NCI-H2107 (cell line): ENCODE measurements at regions not wholly inside any gene's neighbourhood (a gene's known extent, or its start where the extent isn't known, plus 50 kb on each side); places are given as distances from the start of the nearest gene placed in this dataset.
A peak's percentile ranks its signal among the peaks of the same experiment; 100 is the strongest.
"Not testable (repeated sequence)": the region's sequence is repeated elsewhere in the genome, so short reads cannot be mapped to it uniquely, and the experiment has no call there.

Source experiments
- DNase-seq: peaks from one replicate; lab custom pipeline; 2025; lab: John Stamatoyannopoulos, UW

GRCh38 chr4:61011051-61011450 is 189.1 kb upstream of the ADGRL3 start:
- no peak for DNase-seq

DNA sequence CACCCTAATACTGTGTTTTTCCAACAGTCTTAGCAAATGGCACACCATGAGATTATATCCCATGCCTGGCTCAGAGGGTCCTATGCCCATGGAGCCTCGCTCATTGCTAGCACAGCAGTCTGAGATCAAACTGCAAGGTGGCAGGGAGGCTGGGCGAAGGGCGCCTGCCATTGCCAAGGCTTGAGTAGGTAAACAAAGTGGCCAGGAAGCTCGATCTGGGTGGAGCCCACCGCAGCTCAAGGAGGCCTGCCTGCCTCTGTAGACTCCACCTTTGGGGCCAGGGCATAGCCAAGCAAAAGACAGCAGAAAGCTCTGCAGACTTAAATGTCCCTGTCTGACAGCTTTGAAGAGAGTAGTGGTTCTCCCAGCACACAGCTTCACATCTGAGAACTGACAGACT is 188.2 kb upstream of the ADGRL3 start:
- DNase-seq = not testable (repeated sequence)

DNA sequence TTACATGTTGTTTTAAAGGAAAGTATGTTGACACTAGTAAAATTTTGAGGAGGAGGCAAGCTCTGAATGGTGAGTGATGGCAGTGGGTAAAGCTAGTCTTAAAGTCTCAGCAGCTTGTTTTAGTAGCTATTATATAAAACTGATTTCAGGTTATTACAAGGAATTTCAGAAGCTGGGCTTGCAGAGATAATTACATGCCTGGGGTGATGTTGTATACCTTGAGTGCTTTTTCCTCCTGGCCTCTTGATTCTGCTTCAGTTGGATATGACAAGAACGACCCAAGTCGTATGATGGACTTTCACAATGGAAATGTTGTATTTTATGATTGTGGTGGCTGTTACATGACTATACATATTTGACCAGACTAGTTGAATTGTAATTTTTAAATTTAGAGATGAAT is 175.5 kb upstream of the ADGRL3 start:
- DNase-seq = no peak

DNA sequence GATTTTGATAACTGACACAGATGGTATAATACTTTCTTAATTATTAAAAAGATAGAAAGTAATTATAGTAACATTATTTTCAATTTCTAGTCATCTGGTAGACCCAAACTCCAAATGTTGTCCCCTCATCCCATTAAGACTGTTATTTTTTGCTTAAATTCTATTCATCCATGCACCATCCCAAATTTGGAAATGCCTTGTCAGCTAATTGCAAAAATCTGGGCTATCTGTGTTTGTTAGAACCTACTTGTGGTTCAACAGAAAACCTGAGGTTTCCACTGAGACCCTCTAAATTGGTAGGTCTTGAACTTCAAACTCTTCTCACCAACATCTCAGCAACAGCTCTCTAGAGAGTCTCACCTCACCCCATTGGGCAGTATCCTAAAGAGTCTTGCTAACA is 172.2 kb upstream of the ADGRL3 start:
- no peak for DNase-seq

DNA sequence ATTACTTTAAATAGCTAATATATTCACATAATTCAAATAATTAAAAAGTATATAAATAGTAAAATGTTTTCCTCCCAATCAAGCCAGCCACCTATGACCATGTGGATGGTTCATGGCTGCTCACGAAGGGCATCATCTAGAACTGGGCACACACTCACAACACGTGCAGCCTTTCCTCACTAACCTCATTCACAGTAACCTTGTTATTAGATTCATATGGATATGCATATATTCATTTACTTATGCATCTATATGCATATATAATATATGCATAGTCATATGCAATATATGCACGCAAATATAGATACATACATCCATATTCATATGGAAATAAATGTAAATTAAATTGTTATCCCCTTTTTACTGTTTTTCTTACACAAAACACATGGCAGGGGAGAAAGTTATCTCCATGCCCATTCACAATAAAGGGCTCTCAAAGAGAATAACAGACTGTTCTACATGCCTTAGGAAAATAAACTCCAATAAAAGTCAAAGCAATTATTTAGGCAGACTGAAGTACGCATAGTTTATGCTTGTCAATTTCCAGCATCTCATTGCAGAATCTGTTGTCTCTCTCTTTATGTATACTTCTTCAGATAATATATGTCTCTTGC is 163.9 kb upstream of the ADGRL3 start:
- no peak for DNase-seq

GRCh38 chr4:61041527-61041926 is 158.6 kb upstream of the ADGRL3 start:
- no peak for DNase-seq

- DNase-seq = no peak
Observed at GRCh38 chr4:61044837-61045236, 155.3 kb upstream of the ADGRL3 start.

- no peak for DNase-seq
Observed at GRCh38 chr4:61049018-61049417, 151.1 kb upstream of the ADGRL3 start.

GRCh38 chr4:61067381-61067780 is 132.7 kb upstream of the ADGRL3 start:
- no peak for DNase-seq

DNA sequence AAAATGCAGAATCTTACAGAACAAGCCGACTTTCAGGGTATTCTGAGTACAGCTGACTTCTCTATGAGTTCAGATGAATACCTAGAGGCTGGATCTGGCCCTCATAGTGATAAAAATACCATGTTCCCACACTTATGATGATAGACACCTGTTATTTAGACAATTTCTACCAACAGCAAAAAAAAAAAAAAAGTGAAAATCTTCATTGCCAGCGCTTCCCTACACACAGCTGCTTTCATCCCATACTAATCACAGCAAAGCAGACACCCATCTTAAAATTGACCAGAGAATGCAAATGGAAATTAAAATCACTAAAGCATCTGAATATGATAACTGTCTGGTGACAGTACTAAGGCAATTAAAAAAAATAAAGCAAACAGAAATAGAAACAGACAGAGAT is 132.1 kb upstream of the ADGRL3 start:
- no peak for DNase-seq

DNA sequence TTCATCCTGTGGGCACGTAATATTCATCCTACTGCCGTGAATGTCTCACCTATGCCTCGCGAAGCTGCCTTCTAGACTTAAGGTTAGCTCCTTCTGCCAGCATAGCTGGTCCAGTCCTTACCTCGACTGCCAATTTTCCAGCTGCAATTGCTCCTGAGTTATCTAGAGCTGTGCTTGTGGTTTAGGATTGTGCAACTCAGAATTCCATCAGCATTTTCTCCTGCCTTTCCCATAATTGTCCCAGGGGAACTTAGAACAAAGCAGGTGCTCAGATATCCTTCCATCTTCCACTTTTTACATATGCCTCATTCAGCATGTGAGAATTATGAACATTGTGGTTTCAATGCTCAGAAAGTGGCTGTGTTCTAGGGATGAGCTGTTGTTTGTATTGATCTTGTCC is 131.4 kb upstream of the ADGRL3 start:
- DNase-seq = peak; percentile 57

DNA sequence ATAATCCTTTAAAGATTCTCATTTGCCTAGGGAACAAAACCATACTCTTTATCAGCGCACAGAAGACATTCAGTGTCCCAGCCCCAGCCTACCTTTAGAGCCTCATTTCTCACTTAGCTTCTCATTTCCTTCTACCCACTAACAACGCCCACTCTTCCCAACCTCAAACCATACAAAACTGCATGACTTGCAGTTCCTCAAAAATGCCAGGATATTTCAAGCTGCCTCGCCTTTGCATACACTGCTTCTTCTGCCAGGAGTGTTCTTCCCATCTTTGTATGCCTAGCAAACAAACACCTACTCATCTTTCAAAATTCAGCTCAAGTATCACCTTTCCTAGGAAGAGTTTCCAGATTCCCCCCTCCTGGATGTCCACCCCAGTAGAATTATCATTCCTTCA is 129.9 kb upstream of the ADGRL3 start:
- no peak for DNase-seq

- no peak for DNase-seq
Observed at GRCh38 chr4:61079427-61079826, 120.7 kb upstream of the ADGRL3 start.

- DNase-seq = no peak
Observed at GRCh38 chr4:61079976-61080375, 120.2 kb upstream of the ADGRL3 start.

GRCh38 chr4:61085534-61085933 is 114.6 kb upstream of the ADGRL3 start:
- no peak for DNase-seq

DNA sequence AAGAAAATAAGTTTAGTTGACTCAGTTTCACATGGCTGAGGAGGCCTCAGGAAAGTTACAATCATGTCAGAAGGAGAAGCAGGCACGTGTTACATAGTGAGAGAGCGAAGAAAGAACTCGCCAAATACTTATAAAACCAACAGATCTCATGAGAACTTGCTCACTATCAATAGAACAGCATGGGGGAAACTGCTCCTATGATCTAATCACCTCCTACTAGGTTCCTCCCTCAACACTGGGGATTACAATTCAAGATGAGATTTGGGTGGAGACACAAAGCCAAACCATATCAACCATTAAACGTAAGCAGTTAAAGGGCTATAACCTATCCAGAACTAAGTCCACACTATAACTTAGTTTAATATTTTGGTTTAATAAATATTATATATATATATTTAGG is 113.8 kb upstream of the ADGRL3 start:
- DNase-seq = no peak

GRCh38 chr4:61086979-61087378 is 113.1 kb upstream of the ADGRL3 start:
- DNase-seq = no peak

DNA sequence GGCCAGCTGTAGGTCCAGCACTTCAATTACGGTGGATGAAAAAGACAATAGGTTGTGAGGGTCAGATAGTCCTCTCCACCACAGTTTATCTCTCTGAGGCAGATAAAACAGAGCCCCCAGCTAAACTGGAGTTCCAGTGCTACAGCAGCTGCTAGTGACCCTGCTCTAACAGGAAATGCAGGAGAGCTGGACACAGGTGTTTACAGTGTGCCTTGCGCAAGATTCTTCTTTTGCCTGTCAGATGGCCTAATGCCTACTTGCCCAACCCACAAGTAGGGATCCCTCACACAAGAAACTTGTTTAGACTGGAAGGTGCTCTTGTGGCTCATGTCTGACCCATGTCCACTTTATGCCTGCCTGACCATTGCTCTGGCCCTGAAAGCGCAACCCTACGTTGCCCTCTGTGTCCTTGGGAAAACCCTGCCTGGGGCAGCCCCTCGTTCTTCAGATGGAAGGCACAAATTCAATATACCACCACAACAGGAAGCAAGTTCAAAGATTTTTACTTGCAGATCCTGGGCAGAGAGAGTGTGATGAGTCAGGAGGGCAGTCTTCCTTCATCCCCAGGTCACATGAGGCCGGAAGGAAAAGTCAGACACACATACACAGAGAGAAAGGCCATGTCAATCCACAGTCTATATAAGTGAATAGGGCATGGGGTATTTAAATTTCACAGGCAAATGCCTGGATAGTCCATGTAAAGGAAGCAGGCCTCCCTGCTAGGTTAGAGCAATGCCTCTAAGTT is 105.1 kb upstream of the ADGRL3 start:
- no peak for DNase-seq

- DNase-seq = no peak
Observed at GRCh38 chr4:61128682-61129081, 71.4 kb upstream of the ADGRL3 start.

- DNase-seq = no peak
Observed at GRCh38 chr4:61129971-61130370, 70.2 kb upstream of the ADGRL3 start.

DNA sequence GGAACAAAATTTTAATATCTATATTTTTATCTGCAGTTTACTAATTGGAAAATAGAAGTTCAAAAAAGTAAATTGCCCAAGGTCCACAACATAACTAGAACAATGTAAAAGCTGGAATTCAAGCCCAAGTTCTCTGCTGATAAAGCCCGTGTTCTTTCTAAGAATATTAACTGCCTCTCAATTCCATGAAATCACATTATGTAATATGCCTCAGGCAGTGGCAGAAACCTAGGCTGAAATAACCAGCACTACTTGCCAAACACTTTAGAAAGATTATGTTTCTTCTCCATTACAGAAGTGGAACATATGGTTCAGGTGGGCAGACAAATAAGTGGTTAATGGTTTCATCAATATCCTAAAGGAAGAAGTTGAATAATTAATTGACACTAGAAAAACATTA is 56.7 kb upstream of the ADGRL3 start:
- no peak for DNase-seq

- DNase-seq = no peak
Observed at GRCh38 chr4:61149278-61149677, 50.8 kb upstream of the ADGRL3 start.
